ENCODE measurements at regions not wholly inside any gene's neighbourhood (a gene's known extent, or its start where the extent isn't known, plus 50 kb on each side); places are given as distances from the start of the nearest gene placed in this dataset.

GRCh38 chr18:57907550-57907949, 104.4 kb upstream of the ATP8B1 start:
- TF ChIP-seq POLR2AphosphoS5 (IDR thresholded peaks at IDR 0.05; ENCODE audit: low read depth, low read length) = no peak
- TF ChIP-seq, protein P1, sequence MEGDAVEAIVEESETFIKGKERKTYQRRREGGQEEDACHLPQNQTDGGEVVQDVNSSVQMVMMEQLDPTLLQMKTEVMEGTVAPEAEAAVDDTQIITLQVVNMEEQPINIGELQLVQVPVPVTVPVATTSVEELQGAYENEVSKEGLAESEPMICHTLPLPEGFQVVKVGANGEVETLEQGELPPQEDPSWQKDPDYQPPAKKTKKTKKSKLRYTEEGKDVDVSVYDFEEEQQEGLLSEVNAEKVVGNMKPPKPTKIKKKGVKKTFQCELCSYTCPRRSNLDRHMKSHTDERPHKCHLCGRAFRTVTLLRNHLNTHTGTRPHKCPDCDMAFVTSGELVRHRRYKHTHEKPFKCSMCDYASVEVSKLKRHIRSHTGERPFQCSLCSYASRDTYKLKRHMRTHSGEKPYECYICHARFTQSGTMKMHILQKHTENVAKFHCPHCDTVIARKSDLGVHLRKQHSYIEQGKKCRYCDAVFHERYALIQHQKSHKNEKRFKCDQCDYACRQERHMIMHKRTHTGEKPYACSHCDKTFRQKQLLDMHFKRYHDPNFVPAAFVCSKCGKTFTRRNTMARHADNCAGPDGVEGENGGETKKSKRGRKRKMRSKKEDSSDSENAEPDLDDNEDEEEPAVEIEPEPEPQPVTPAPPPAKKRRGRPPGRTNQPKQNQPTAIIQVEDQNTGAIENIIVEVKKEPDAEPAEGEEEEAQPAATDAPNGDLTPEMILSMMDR (IDR thresholded peaks at IDR 0.05) = no peak
- TF ChIP-seq REST (IDR thresholded peaks at IDR 0.05; ENCODE audit: insufficient read depth in 1 of 2, low read depth in 2 of 2, low read length in 1 of 2) = no peak

Measured in Panc1 (cell line).